ENCODE measurements at regions not wholly inside any gene's neighbourhood (a gene's known extent, or its start where the extent isn't known, plus 50 kb on each side); places are given as distances from the start of the nearest gene placed in this dataset.

- no peak for DNase-seq (ENCODE audit: low read depth, low spot score)
- ChIA-PET POLR2A (no interaction called here), CTCF (no interaction called here)
- TF ChIP-seq CTCF (IDR thresholded peaks at IDR 0.05; ENCODE audit: low read depth, low read length): no peak
- Histone ChIP-seq H3K9me3 (ENCODE audit: control insufficient read depth, insufficient read depth, low read length) (no peaks in the 10 kb centered on the region), H3K27me3 (ENCODE audit: control insufficient read depth, insufficient read depth, low read length) (no peaks in the 10 kb centered on the region), H3K4me3 (ENCODE audit: low read depth, low read length) (no peak overlapping the region), H3K27ac (ENCODE audit: low read depth, low read length) (no peak overlapping the region)
These were observed 393.9 kb downstream of the PLPP3 start for GRCh38 chr1:56185493-56185892.

- DNase-seq (ENCODE audit: low read depth, low spot score): no peak
- H3K27me3 ChIP-seq (ENCODE audit: control insufficient read depth, insufficient read depth, low read length): no peaks in the 10 kb centered on the region
- no peaks in the 10 kb centered on the region for H3K9me3 ChIP-seq (ENCODE audit: control insufficient read depth, insufficient read depth, low read length)
- ChIA-PET POLR2A (no interaction called here), CTCF (no interaction called here)
- H3K4me3 ChIP-seq (ENCODE audit: low read depth, low read length): no peak overlapping the region
- no peak overlapping the region for H3K27ac ChIP-seq (ENCODE audit: low read depth, low read length)
- TF ChIP-seq CTCF (IDR thresholded peaks at IDR 0.05; ENCODE audit: low read depth, low read length): no peak
These were observed 396.2 kb downstream of the PLPP3 start for GRCh38 chr1:56183151-56183550.

GRCh38 chr1:56180520-56181190, 398.7 kb downstream of the PLPP3 start:
- ChIA-PET POLR2A (no interaction called here), CTCF (no interaction called here)
- no peak for TF ChIP-seq CTCF (IDR thresholded peaks at IDR 0.05; ENCODE audit: low read depth, low read length)
- DNase-seq (ENCODE audit: low read depth, low spot score): no peak
- H3K27me3 ChIP-seq (ENCODE audit: control insufficient read depth, insufficient read depth, low read length): no peaks in the 10 kb centered on the region
- H3K27ac ChIP-seq (ENCODE audit: low read depth, low read length): no peak overlapping the region
- H3K9me3 ChIP-seq (ENCODE audit: control insufficient read depth, insufficient read depth, low read length): no peaks in the 10 kb centered on the region
- no peak overlapping the region; the same call in 1 of the 2 replicates for H3K4me3 ChIP-seq (ENCODE audit: low read depth, low read length)

- TF ChIP-seq CTCF (IDR thresholded peaks at IDR 0.05; ENCODE audit: low read depth, low read length): no peak
- CTCF ChIA-PET: no interaction called here
- POLR2A ChIA-PET: no interaction called here
- Histone ChIP-seq H3K9me3 (ENCODE audit: control insufficient read depth, insufficient read depth, low read length) (no peaks in the 10 kb centered on the region), H3K4me3 (ENCODE audit: low read depth, low read length) (no peak overlapping the region), H3K27ac (ENCODE audit: low read depth, low read length) (no peak overlapping the region), H3K27me3 (ENCODE audit: control insufficient read depth, insufficient read depth, low read length) (no peaks in the 10 kb centered on the region)
- DNase-seq (ENCODE audit: low read depth, low spot score): no peak
These were observed 399.8 kb downstream of the PLPP3 start for GRCh38 chr1:56179543-56179942.

GRCh38 chr1:56175211-56175610, 404.2 kb downstream of the PLPP3 start:
- Histone ChIP-seq H3K27ac (ENCODE audit: low read depth, low read length) (no peak overlapping the region), H3K9me3 (ENCODE audit: control insufficient read depth, insufficient read depth, low read length) (no peaks in the 10 kb centered on the region), H3K27me3 (ENCODE audit: control insufficient read depth, insufficient read depth, low read length) (no peaks in the 10 kb centered on the region), H3K4me3 (ENCODE audit: low read depth, low read length) (no peak overlapping the region)
- ChIA-PET CTCF (no interaction called here), POLR2A (no interaction called here)
- no peak for TF ChIP-seq CTCF (IDR thresholded peaks at IDR 0.05; ENCODE audit: low read depth, low read length)
- DNase-seq (ENCODE audit: low read depth, low spot score): no peak
